Endothelial cell of umbilical vein (primary cell): ENCODE measurements at regions not wholly inside any gene's neighbourhood (a gene's known extent, or its start where the extent isn't known, plus 50 kb on each side); places are given as distances from the start of the nearest gene placed in this dataset.

Experiments used
- BruUV-seq: library from RNA; stranded (reverse); fragments of 400-500 nt; replicated peaks from 2 replicates; lab custom pipeline; 2021; lab: Mats Ljungman, UMichigan
- CTCF ChIA-PET: fragments of 300-600, 350-600 bp; sonication (Branson Sonifier 250); formaldehyde crosslinking; loops from one replicate; lab custom pipeline; 2021; ENCODE audit warnings: antibody characterized with exemption, inconsistent platforms; lab: Charles Lee
- POLR2A ChIA-PET: fragments of 300-600, 350-600 bp; sonication (Branson Sonifier 250); formaldehyde crosslinking; loops from one replicate; lab custom pipeline; 2021; ENCODE audit warnings: antibody characterized with exemption, inconsistent platforms; lab: Charles Lee
- DNase-seq: peaks from one replicate; pipeline ENCODE4 v3.0.0-alpha.2; 2011; ENCODE audit warnings: low read depth, low spot score
- FAIRE-seq: peaks from 2 replicates; lab custom pipeline; 2011; peaks lifted over from hg19 to GRCh38; lab: Jason Lieb, UNC
- H2AFZ ChIP-seq: 2 replicates; pipeline ENCODE4 v1.6.0; 2012; ENCODE audit warnings: low read depth, low read length, control low read depth, inconsistent platforms
- H3K27ac ChIP-seq: 2 replicates; pipeline ENCODE4 v1.5.1; 2011; ENCODE audit warnings: low read depth, mild to moderate bottlenecking, control low read depth, low read length, moderate library complexity; ENCODE audit not compliant: insufficient read depth
- H3K27me3 ChIP-seq, 2 experiments: 2 replicates each; pipeline versions ENCODE4 v1.6.0 to v1.6.1; 2011; ENCODE audit warnings: low read length in 2 of 2, mixed read lengths in 1 of 2; ENCODE audit not compliant: control insufficient read depth in 2 of 2, insufficient read depth in 2 of 2
- H3K36me3 ChIP-seq, 2 experiments: 2 replicates in 1 of 2; 3 replicates in 1 of 2; pipeline ENCODE4 v1.5.1; 2011; ENCODE audit warnings: low read length in 2 of 2, mild to moderate bottlenecking in 1 of 2, moderate library complexity in 1 of 2; ENCODE audit not compliant: control insufficient read depth in 2 of 2, insufficient read depth in 2 of 2; ENCODE audit errors: extremely low read depth in 1 of 2
- H3K4me1 ChIP-seq: 3 replicates; pipeline ENCODE4 v1.5.1; 2011; ENCODE audit warnings: mild to moderate bottlenecking, low read length; ENCODE audit not compliant: control insufficient read depth, insufficient read depth; ENCODE audit errors: extremely low read depth
- H3K4me2 ChIP-seq: 2 replicates; pipeline ENCODE4 v1.6.1; 2011; ENCODE audit warnings: low read length, control low read depth, mixed read lengths; ENCODE audit not compliant: insufficient read depth
- H3K4me3 ChIP-seq, 3 experiments: fragments of 200-600 bp in 1 of 3; sonication (generic), shearing (Covaris generic) in 1 of 3; replicated peaks in 1 of 3; 2 replicates each; pipeline ENCODE4 v1.5.1; 2011 to 2016; ENCODE audit warnings: control low read depth in 3 of 3, low read length in 3 of 3, mild to moderate bottlenecking in 2 of 3, inconsistent platforms in 1 of 3, low read depth in 1 of 3, moderate library complexity in 1 of 3; ENCODE audit not compliant: insufficient read depth in 1 of 3
- H3K79me2 ChIP-seq: 2 replicates; pipeline ENCODE4 v1.6.0; 2012; ENCODE audit warnings: low read length, inconsistent platforms; ENCODE audit not compliant: control insufficient read depth, insufficient read depth
- H3K9ac ChIP-seq: replicated peaks from 2 replicates; pipeline ENCODE3; 2011; ENCODE audit warnings: low read length, control low read depth; ENCODE audit not compliant: insufficient read depth; ENCODE audit errors: extremely low read depth
- H3K9me1 ChIP-seq: replicated peaks from 3 replicates; pipeline ENCODE4 v1.6.0; 2011; ENCODE audit warnings: mild to moderate bottlenecking, low read length; ENCODE audit not compliant: control insufficient read depth, insufficient read depth; ENCODE audit errors: extremely low read depth
- H3K9me3 ChIP-seq: replicated peaks from 2 replicates; pipeline ENCODE4 v1.5.1; 2012; ENCODE audit warnings: low read length, inconsistent platforms; ENCODE audit not compliant: control insufficient read depth, insufficient read depth
- H4K20me1 ChIP-seq: replicated peaks from 2 replicates; pipeline ENCODE3; 2011; ENCODE audit warnings: mild to moderate bottlenecking, low read length; ENCODE audit not compliant: control insufficient read depth, insufficient read depth; ENCODE audit errors: extremely low read depth
- CTCF ChIP-seq, 2 donors: IDR thresholded peaks; 1 replicate in 1 of 2; 2 replicates in 1 of 2; pipeline ENCODE4 v1.5.1; 2011; ENCODE audit warnings: low read length in 2 of 2, mild to moderate bottlenecking in 2 of 2, moderate library complexity in 2 of 2, control low read depth in 1 of 2, inconsistent platforms in 1 of 2, low read depth in 1 of 2; ENCODE audit not compliant: insufficient read depth in 1 of 2; ENCODE audit errors: extremely low read depth in 1 of 2
- EZH2 ChIP-seq: IDR thresholded peaks from 2 replicates; pipeline ENCODE4 v1.6.1; 2012; ENCODE audit warnings: borderline replicate concordance, low read depth, mild to moderate bottlenecking, moderate library complexity, low read length, inconsistent platforms; ENCODE audit not compliant: severe bottlenecking
- FOS ChIP-seq: IDR thresholded peaks from 2 replicates; pipeline ENCODE4 v1.6.1; 2011; ENCODE audit warnings: mild to moderate bottlenecking, low read length, moderate library complexity, borderline replicate concordance; ENCODE audit not compliant: insufficient read depth
- GATA2 ChIP-seq: IDR thresholded peaks from 2 replicates; pipeline ENCODE4 v1.7.0; 2011; ENCODE audit warnings: low read depth, mild to moderate bottlenecking, moderate library complexity, mixed read lengths, low read length; ENCODE audit not compliant: insufficient read length, insufficient read depth
- JUN ChIP-seq: IDR thresholded peaks from 2 replicates; pipeline ENCODE4 v1.6.1; 2011; ENCODE audit warnings: borderline replicate concordance, low read depth; ENCODE audit not compliant: insufficient read length, insufficient read depth
- MAX ChIP-seq: IDR thresholded peaks from 2 replicates; pipeline ENCODE4 v1.6.1; 2011; ENCODE audit not compliant: insufficient read depth, insufficient read length
- MYC ChIP-seq: IDR thresholded peaks from one replicate; pipeline ENCODE4 v1.6.1; 2011; ENCODE audit warnings: mild to moderate bottlenecking, low read depth, low read length
- POLR2A ChIP-seq: IDR thresholded peaks from 2 replicates; pipeline ENCODE4 v1.6.1; 2012; ENCODE audit warnings: low read depth, mild to moderate bottlenecking, control low read depth, low read length
- POLR2AphosphoS5 ChIP-seq: IDR thresholded peaks from 2 replicates; pipeline ENCODE4 v1.6.1; 2012; ENCODE audit warnings: low read depth, mild to moderate bottlenecking, control low read depth, low read length, moderate library complexity; ENCODE audit not compliant: insufficient read depth
- dilution Hi-C: fragments of 300-500 bp; cut with MboI; formaldehyde crosslinking; loops from one replicate; pipeline ENCODE4 v1.15.0; 2019; ENCODE audit warnings: low sequenced_read_pairs; ENCODE audit not compliant: extremely low pct_ligation_motif_present
- intact Hi-C: fragments of 100-400 bp; cut with micrococcal nuclease; formaldehyde crosslinking; loops from one replicate; pipeline ENCODE4 v1.10.0; 2022

DNA sequence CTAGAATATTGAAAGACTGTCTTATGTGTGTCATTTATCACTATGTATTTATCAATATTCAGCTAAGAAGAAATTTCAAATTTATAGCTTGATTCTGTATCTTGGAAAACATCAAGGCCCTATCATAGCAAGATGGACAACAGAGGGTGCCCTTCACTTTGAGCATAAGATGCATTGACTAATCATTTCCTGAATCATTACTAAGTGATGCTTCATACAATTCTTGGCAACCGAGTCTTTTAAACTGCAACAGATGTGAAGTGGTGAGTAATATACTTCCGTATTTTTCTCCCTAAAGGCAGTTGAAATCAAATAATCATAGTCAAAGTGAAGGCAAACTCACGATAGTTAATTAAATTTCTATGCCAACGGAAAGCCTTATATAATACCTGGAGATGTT is 318.6 kb upstream of the RGMB start:
- ChIA-PET POLR2A (no interaction called here), CTCF (interaction anchor here (0.6 to 5.6 kb wide), 13 partner anchors 18 to 1224 kb away, joined by 3 to 49 read pairs (median 3); no protein-coding TSS in a partner anchor)
- H3K27me3 ChIP-seq, result no peaks in the 10 kb centered on the region
- dilution Hi-C loops, result no loop called here
- H3K36me3 ChIP-seq, result no peaks in the 10 kb centered on the region
- peak overlapping the region in 1 of 3 experiments; percentile 53 for H3K4me3 ChIP-seq
- no TSS peak for BruUV-seq
- H3K9me3 ChIP-seq, result no peaks in the 10 kb centered on the region
- peak overlapping the region; percentile 93 for H3K4me2 ChIP-seq
- H3K27ac ChIP-seq, result peak overlapping the region; percentile 72
- peaks cover 19% of the 10 kb centered on the region for H3K4me1 ChIP-seq
- no peaks in the 10 kb centered on the region for H3K79me2 ChIP-seq
- H2AFZ ChIP-seq, result peak overlapping the region; percentile 56
- intact Hi-C loops, result loop anchor here (1.0 to 5.0 kb wide), 3 partner anchors 145 to 618 kb away; no protein-coding TSS in a partner anchor
- H3K9me1 ChIP-seq, result no peaks in the 10 kb centered on the region
- DNase-seq (peak; percentile 80), FAIRE-seq (peak; percentile 63)
- H4K20me1 ChIP-seq, result no peaks in the 10 kb centered on the region
- H3K9ac ChIP-seq, result peak overlapping the region; percentile 64
- no peak for TF ChIP-seq EZH2
- TF ChIP-seq MYC, result no peak
- TF ChIP-seq POLR2A, result no peak
- TF ChIP-seq POLR2AphosphoS5, result peak; percentile 55
- TF ChIP-seq CTCF (IDR thresholded peaks at IDR 0.05; ENCODE audit: extremely low read depth in 1 of 2, insufficient read depth in 1 of 2, low read depth in 1 of 2, low read length in 2 of 2), result peak in 1 of 2 donors; percentile 4
- TF ChIP-seq MAX, result no peak
- TF ChIP-seq FOS, result peak; percentile 95
- peak; percentile 66 for TF ChIP-seq GATA2
- peak; percentile 81 for TF ChIP-seq JUN
